ENCODE measurements at regions not wholly inside any gene's neighbourhood (a gene's known extent, or its start where the extent isn't known, plus 50 kb on each side); places are given as distances from the start of the nearest gene placed in this dataset.

- intact Hi-C loops (cut with micrococcal nuclease) = no loop called here
- POLR2A ChIA-PET = no interaction called here
- Mint-ChIP-seq H3K27me3 (ENCODE audit: insufficient read depth, unreplicated experiment) (no peaks in the 10 kb centered on the region), H3K4me3 (ENCODE audit: unreplicated experiment) (no peak overlapping the region), H3K4me1 (ENCODE audit: insufficient read depth, unreplicated experiment) (no peaks in the 10 kb centered on the region), H3K9me3 (ENCODE audit: unreplicated experiment) (no peaks in the 10 kb centered on the region), H3K27ac (ENCODE audit: low read depth, unreplicated experiment) (no peak overlapping the region), H3K36me3 (ENCODE audit: insufficient read depth, unreplicated experiment) (no peaks in the 10 kb centered on the region)
- TF ChIP-seq CTCF (IDR thresholded peaks at IDR 0.05; ENCODE audit: unreplicated experiment) = no peak
- CTCF ChIA-PET = interaction anchor here (0.5 kb wide), 1 partner anchor 1192 kb away, joined by 3 read pairs; no protein-coding TSS in a partner anchor
- BruUV-seq (replicated peaks) = no TSS peak
- no peak for DNase-seq (ENCODE audit: unreplicated experiment)
Measured at GRCh38 chr18:39058386-39059000, 1492.9 kb upstream of the CELF4 start.

DNA sequence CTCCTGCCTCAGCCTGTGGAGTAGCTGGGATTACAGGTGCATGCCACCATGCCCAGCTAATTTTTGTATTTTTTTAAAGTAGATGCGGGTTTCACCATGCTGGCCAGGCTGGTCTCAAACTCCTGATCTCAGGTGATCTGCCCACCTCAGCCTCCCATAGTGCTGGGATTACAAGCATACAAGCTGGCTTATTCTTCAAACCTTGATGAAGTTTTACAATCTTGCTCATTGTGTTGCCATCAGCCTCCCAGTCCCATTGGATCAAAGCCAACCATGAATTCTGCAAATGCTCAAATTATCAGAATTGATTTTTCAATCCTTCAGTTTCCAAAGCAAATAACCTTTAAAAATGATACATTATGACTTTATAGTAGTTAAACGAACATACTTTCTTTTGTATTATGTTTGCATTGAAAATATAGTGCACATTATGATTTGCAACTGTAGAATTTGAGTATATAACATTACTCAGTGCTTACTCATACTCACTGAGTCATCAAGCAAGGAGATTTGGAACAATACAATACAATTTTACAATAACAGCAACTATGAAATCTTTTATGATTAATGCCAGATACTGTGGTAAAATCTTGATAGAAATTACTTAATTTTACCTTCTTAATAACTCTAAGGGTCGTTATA is 1491.9 kb upstream of the CELF4 start:
- Mint-ChIP-seq H3K4me3 (ENCODE audit: unreplicated experiment) (no peak overlapping the region), H3K4me1 (ENCODE audit: insufficient read depth, unreplicated experiment) (no peaks in the 10 kb centered on the region), H3K36me3 (ENCODE audit: insufficient read depth, unreplicated experiment) (no peaks in the 10 kb centered on the region), H3K27me3 (ENCODE audit: insufficient read depth, unreplicated experiment) (no peaks in the 10 kb centered on the region), H3K27ac (ENCODE audit: low read depth, unreplicated experiment) (peak overlapping the region; percentile 63), H3K9me3 (ENCODE audit: unreplicated experiment) (no peaks in the 10 kb centered on the region)
- intact Hi-C loops (cut with micrococcal nuclease) = no loop called here
- TF ChIP-seq CTCF (IDR thresholded peaks at IDR 0.05; ENCODE audit: unreplicated experiment) = no peak
- ChIA-PET CTCF (no interaction called here), POLR2A (no interaction called here)
- no TSS peak for BruUV-seq (replicated peaks)
- DNase-seq (ENCODE audit: unreplicated experiment) = peak; percentile 73

GRCh38 chr18:39053571-39053970 is 1488.0 kb upstream of the CELF4 start:
- H3K27ac Mint-ChIP-seq (ENCODE audit: low read depth, unreplicated experiment) = no peak overlapping the region
- no peaks in the 10 kb centered on the region for H3K27me3 Mint-ChIP-seq (ENCODE audit: insufficient read depth, unreplicated experiment)
- no peak overlapping the region for H3K4me3 Mint-ChIP-seq (ENCODE audit: unreplicated experiment)
- TF ChIP-seq CTCF (IDR thresholded peaks at IDR 0.05; ENCODE audit: unreplicated experiment) = no peak
- POLR2A ChIA-PET = no interaction called here
- H3K4me1 Mint-ChIP-seq (ENCODE audit: insufficient read depth, unreplicated experiment) = no peaks in the 10 kb centered on the region
- CTCF ChIA-PET = no interaction called here
- no peaks in the 10 kb centered on the region for H3K36me3 Mint-ChIP-seq (ENCODE audit: insufficient read depth, unreplicated experiment)
- no TSS peak for BruUV-seq (replicated peaks)
- no peak for DNase-seq (ENCODE audit: unreplicated experiment)
- intact Hi-C loops (cut with micrococcal nuclease) = no loop called here
- H3K9me3 Mint-ChIP-seq (ENCODE audit: unreplicated experiment) = no peaks in the 10 kb centered on the region

DNA sequence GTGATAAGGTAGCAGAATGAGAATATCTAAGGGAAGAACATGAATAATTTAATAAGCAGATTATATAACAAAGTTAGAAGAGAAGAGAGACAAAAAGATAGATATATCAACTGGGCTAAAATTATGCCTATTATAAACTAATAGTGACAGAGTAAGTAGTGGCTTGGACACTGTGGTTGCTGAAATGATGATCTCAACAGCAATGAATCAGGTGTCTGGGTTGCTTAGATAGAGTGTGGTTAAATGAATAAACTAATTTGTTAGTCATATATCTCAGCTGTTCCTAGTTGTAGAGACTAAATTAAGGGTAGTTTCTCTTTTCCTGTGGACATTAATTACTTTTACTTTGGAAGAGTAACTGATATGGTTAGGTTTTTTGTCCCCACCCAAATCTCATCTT is 1485.4 kb upstream of the CELF4 start:
- H3K27me3 Mint-ChIP-seq (ENCODE audit: insufficient read depth, unreplicated experiment) = no peaks in the 10 kb centered on the region
- H3K36me3 Mint-ChIP-seq (ENCODE audit: insufficient read depth, unreplicated experiment) = no peaks in the 10 kb centered on the region
- intact Hi-C loops (cut with micrococcal nuclease) = no loop called here
- no peaks in the 10 kb centered on the region for H3K9me3 Mint-ChIP-seq (ENCODE audit: unreplicated experiment)
- no peak overlapping the region for H3K4me3 Mint-ChIP-seq (ENCODE audit: unreplicated experiment)
- H3K4me1 Mint-ChIP-seq (ENCODE audit: insufficient read depth, unreplicated experiment) = no peaks in the 10 kb centered on the region
- DNase-seq (ENCODE audit: unreplicated experiment) = no peak
- ChIA-PET CTCF (no interaction called here), POLR2A (no interaction called here)
- H3K27ac Mint-ChIP-seq (ENCODE audit: low read depth, unreplicated experiment) = no peak overlapping the region
- no TSS peak for BruUV-seq (replicated peaks)
- no peak for TF ChIP-seq CTCF (IDR thresholded peaks at IDR 0.05; ENCODE audit: unreplicated experiment)

All from MCF 10A (cell line).